Esophagus squamous epithelium (tissue), 4 donors: ENCODE measurements at regions not wholly inside any gene's neighbourhood (a gene's known extent, or its start where the extent isn't known, plus 50 kb on each side); places are given as distances from the start of the nearest gene placed in this dataset.

Experiments used
- CTCF ChIP-seq, 6 experiments: fragments of 450-650 bp in 4 of 6; fragments of 200-600 bp in 2 of 6; sonication (generic) in 2 of 6; IDR thresholded peaks; one replicate each; pipeline ENCODE4 v1.5.1; 2016 to 2019; ENCODE audit warnings: antibody characterized with exemption in 6 of 6, mild to moderate bottlenecking in 4 of 6, moderate library complexity in 4 of 6
- POLR2A ChIP-seq, 4 donors: fragments of 450-650 bp; IDR thresholded peaks; one replicate each; pipeline ENCODE4 v1.6.1; 2017; ENCODE audit warnings: antibody characterized with exemption in 4 of 4, mild to moderate bottlenecking in 4 of 4, moderate library complexity in 3 of 4

GRCh38 chr5:15993334-15993733 is 186.3 kb downstream of the MARCHF11 start:
- TF ChIP-seq CTCF (IDR thresholded peaks at IDR 0.05) (no peak), POLR2A (IDR thresholded peaks at IDR 0.05) (no peak)
